Caco-2 (cell line): ENCODE measurements at regions not wholly inside any gene's neighbourhood (a gene's known extent, or its start where the extent isn't known, plus 50 kb on each side); places are given as distances from the start of the nearest gene placed in this dataset.

Source experiments
- BruUV-seq: library from RNA; stranded (reverse); fragments of 400-500 nt; replicated peaks from 2 replicates; lab custom pipeline; 2021; lab: Mats Ljungman, UMichigan
- CTCF ChIA-PET: fragments of 300-600 bp; sonication (Branson Sonifier 250); formaldehyde crosslinking; loops from one replicate; lab custom pipeline; 2022; ENCODE audit warnings: antibody characterized with exemption; lab: Charles Lee
- POLR2A ChIA-PET: fragments of 300-600 bp; sonication (Branson Sonifier 250); formaldehyde crosslinking; loops from one replicate; lab custom pipeline; 2022; ENCODE audit warnings: antibody characterized with exemption; lab: Charles Lee
- DNase-seq, 2 experiments: peaks; one replicate each; pipeline versions ENCODE4 v3.0.0 to v3.0.0-alpha.2; 2020 to 2022
- H3K27me3 ChIP-seq: replicated peaks from 2 replicates; pipeline ENCODE4 v1.6.0; 2011; ENCODE audit warnings: low read length; ENCODE audit not compliant: control insufficient read depth, insufficient read depth
- H3K36me3 ChIP-seq: 2 replicates; pipeline ENCODE4 v1.5.1; 2011; ENCODE audit warnings: low read length; ENCODE audit not compliant: control insufficient read depth, insufficient read depth
- H3K4me1 ChIP-seq: fragments of 250-450 bp; sonication (Bioruptor Pico); 2 replicates; pipeline ENCODE4 v1.5.1; 2020; ENCODE audit warnings: mild to moderate bottlenecking
- H3K4me3 ChIP-seq: 2 replicates; pipeline ENCODE4 v1.5.1; 2011; ENCODE audit warnings: low read depth, mild to moderate bottlenecking, control low read depth, low read length
- H3K9me3 ChIP-seq: fragments of 250-450 bp; sonication (Bioruptor Pico); 2 replicates; pipeline ENCODE4 v1.5.1; 2020; ENCODE audit warnings: mild to moderate bottlenecking, moderate library complexity
- H3K27ac Mint-ChIP-seq: one replicate; pipeline ENCODE4 v1.8.0; 2022; ENCODE audit warnings: mixed read lengths; ENCODE audit not compliant: unreplicated experiment
- H3K27me3 Mint-ChIP-seq: one replicate; pipeline ENCODE4 v1.8.0; 2022; ENCODE audit warnings: mixed read lengths; ENCODE audit not compliant: insufficient read depth, unreplicated experiment
- H3K36me3 Mint-ChIP-seq: one replicate; pipeline ENCODE4 v1.8.0; 2022; ENCODE audit warnings: mild to moderate bottlenecking, mixed read lengths; ENCODE audit not compliant: insufficient read depth, unreplicated experiment
- H3K4me1 Mint-ChIP-seq: one replicate; pipeline ENCODE4 v1.8.0; 2022; ENCODE audit warnings: low read depth, mixed read lengths; ENCODE audit not compliant: unreplicated experiment
- H3K4me3 Mint-ChIP-seq: one replicate; pipeline ENCODE4 v1.8.0; 2022; ENCODE audit warnings: mild to moderate bottlenecking, moderate library complexity, mixed read lengths; ENCODE audit not compliant: unreplicated experiment
- H3K9me3 Mint-ChIP-seq: one replicate; pipeline ENCODE4 v1.8.0; 2022; ENCODE audit warnings: mixed read lengths; ENCODE audit not compliant: unreplicated experiment
- CTCF ChIP-seq, 2 experiments: fragments of 200-600 bp in 1 of 2; IDR thresholded peaks; 1 replicate in 1 of 2; 2 replicates in 1 of 2; pipeline versions ENCODE4 v1.5.1 to v1.8.0; 2011 to 2022; ENCODE audit warnings: antibody characterized with exemption in 1 of 2, control low read depth in 1 of 2, inconsistent platforms in 1 of 2, low read depth in 1 of 2, low read length in 1 of 2, mild to moderate bottlenecking in 1 of 2, moderate library complexity in 1 of 2; ENCODE audit not compliant: insufficient read depth in 1 of 2, severe bottlenecking in 1 of 2, unreplicated experiment in 1 of 2
- intact Hi-C: fragments of 100-400 bp; cut with micrococcal nuclease; formaldehyde crosslinking; loops from one replicate; pipeline ENCODE4 v1.10.0; 2022; ENCODE audit not compliant: unreplicated experiment

- no peaks in the 10 kb centered on the region for H3K4me1 ChIP-seq
- ChIA-PET CTCF (no interaction called here), POLR2A (no interaction called here)
- intact Hi-C loops, result no loop called here
- Mint-ChIP-seq H3K27ac (no peak overlapping the region), H3K4me1 (no peaks in the 10 kb centered on the region), H3K36me3 (no peaks in the 10 kb centered on the region), H3K9me3 (no peaks in the 10 kb centered on the region), H3K27me3 (peaks cover 5% of the 10 kb centered on the region), H3K4me3 (no peak overlapping the region)
- H3K27me3 ChIP-seq, result no peaks in the 10 kb centered on the region
- H3K36me3 ChIP-seq, result no peaks in the 10 kb centered on the region
- H3K4me3 ChIP-seq, result no peak overlapping the region
- peak in 1 of 2 experiments; percentile 9 for DNase-seq
- no peak for TF ChIP-seq CTCF (IDR thresholded peaks at IDR 0.05; ENCODE audit: insufficient read depth in 1 of 2, low read depth in 1 of 2, low read length in 1 of 2, severe bottlenecking in 1 of 2, unreplicated experiment in 1 of 2)
- BruUV-seq, result no TSS peak
- H3K9me3 ChIP-seq, result 0 out of 2 replicates have a peak, but pooled peaks cover 3% of the 10 kb centered on the region
These were observed 257.9 kb downstream of the NDUFA10 start for GRCh38 chr2:239767021-239767905.

DNA sequence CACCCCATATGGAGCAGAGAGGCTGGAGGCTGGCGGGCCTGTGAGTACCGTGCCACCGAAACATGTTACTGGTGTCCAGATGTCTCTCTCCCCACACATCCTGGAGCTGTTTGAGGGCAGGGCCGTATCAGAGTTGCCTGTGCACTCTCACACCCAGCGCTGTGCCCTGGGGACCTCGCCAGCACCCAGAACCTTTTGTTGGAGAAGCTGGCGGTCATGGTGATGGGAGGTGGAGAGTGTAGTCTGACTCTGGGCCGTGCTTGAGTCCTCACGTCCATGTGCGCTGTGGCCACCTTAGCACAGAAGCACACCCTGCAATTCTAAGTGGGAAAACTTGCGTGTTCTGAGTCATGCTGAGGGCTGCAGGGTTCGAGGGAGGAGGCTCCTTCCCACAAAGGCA lies 259.2 kb downstream of the NDUFA10 start:
- Mint-ChIP-seq H3K27me3 (peaks cover 5% of the 10 kb centered on the region), H3K27ac (no peak overlapping the region), H3K36me3 (no peaks in the 10 kb centered on the region), H3K4me3 (no peak overlapping the region), H3K9me3 (no peaks in the 10 kb centered on the region), H3K4me1 (no peaks in the 10 kb centered on the region)
- intact Hi-C loops, result no loop called here
- no peaks in the 10 kb centered on the region for H3K36me3 ChIP-seq
- TF ChIP-seq CTCF (IDR thresholded peaks at IDR 0.05; ENCODE audit: insufficient read depth in 1 of 2, low read depth in 1 of 2, low read length in 1 of 2, severe bottlenecking in 1 of 2, unreplicated experiment in 1 of 2), result no peak
- H3K4me3 ChIP-seq, result no peak overlapping the region
- peak in 1 of 2 experiments; percentile 1 for DNase-seq
- ChIA-PET CTCF (no interaction called here), POLR2A (no interaction called here)
- H3K27me3 ChIP-seq, result no peaks in the 10 kb centered on the region
- BruUV-seq, result no TSS peak
- H3K4me1 ChIP-seq, result no peaks in the 10 kb centered on the region
- no peaks in the 10 kb centered on the region for H3K9me3 ChIP-seq

DNA sequence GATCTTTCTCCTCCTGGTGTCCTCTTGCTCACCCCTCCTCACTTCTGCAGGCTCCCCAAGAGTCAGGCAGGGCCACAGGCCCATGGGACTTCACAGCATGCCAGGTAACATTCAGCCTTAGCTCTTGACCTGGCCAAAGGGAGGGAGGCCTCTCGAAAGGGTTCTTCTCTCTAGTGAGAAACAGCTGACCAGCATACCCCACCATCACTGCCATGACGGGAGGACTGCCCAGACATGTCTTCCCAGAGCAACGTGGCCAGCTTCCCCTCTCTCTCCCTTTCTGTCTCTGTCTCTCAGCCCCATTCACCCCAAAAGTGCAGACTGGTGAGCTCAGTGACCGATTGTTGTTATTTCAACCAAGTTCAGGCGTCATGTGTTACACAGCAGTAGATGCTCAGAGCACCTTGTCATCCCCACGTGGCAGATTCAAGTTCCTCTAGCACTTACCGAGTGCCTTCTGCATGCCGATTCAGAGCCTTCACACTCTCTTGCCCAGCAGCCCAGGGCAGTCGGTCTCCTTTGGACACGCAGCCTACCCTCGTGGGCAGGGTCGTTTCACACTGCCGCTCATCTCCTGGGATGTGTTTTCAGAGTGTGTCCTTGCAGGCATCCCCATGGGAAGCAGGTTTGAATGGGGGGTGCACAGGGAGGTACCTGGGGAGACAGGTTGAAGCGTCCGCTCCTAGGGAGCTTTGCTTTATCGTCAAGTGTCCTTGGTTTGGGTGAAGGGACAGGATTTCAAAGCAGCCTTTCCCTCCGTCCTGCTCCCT lies 259.9 kb downstream of the NDUFA10 start:
- BruUV-seq, result no TSS peak
- H3K27ac Mint-ChIP-seq, result no peak overlapping the region
- no peaks in the 10 kb centered on the region for H3K36me3 Mint-ChIP-seq
- intact Hi-C loops, result no loop called here
- no peaks in the 10 kb centered on the region for H3K9me3 Mint-ChIP-seq
- no peaks in the 10 kb centered on the region for H3K4me1 Mint-ChIP-seq
- CTCF ChIA-PET, result no interaction called here
- peaks cover 5% of the 10 kb centered on the region for H3K27me3 Mint-ChIP-seq
- Histone ChIP-seq H3K9me3 (no peaks in the 10 kb centered on the region), H3K4me1 (no peaks in the 10 kb centered on the region), H3K4me3 (no peak overlapping the region), H3K36me3 (no peaks in the 10 kb centered on the region), H3K27me3 (no peaks in the 10 kb centered on the region)
- peak in 1 of 2 experiments; percentile 15 for DNase-seq
- H3K4me3 Mint-ChIP-seq, result no peak overlapping the region
- POLR2A ChIA-PET, result no interaction called here
- no peak for TF ChIP-seq CTCF (IDR thresholded peaks at IDR 0.05; ENCODE audit: insufficient read depth in 1 of 2, low read depth in 1 of 2, low read length in 1 of 2, severe bottlenecking in 1 of 2, unreplicated experiment in 1 of 2)
